ENCODE measurements at regions not wholly inside any gene's neighbourhood (a gene's known extent, or its start where the extent isn't known, plus 50 kb on each side); places are given as distances from the start of the nearest gene placed in this dataset.

GRCh38 chr4:123507376-123507775 lies 110.8 kb downstream of the SPRY1 start:
- Histone ChIP-seq H3K27me3 (ENCODE audit: insufficient read depth in 3 of 3, low read length in 2 of 3) (no peaks in the 10 kb centered on the region), H3K27ac (no peak overlapping the region), H3K9me3 (no peaks in the 10 kb centered on the region), H3K4me1 (peaks cover 8% of the 10 kb centered on the region), H3K4me3 (no peak overlapping the region), H3K36me3 (ENCODE audit: insufficient read depth in 1 of 2, low read depth in 1 of 2) (no peaks in the 10 kb centered on the region)
- intact Hi-C loops (cut with DNase I), result no loop called here
- no peak for TF ChIP-seq CTCF (IDR thresholded peaks at IDR 0.05)
- ATAC-seq, result no peak
- WGBS, 3 donors, result 40 to 61% (median 46%) methylated on average over 2 of the region's 2 CpGs
- no peak for DNase-seq

GRCh38 chr4:123510221-123510620 lies 113.6 kb downstream of the SPRY1 start:
- Histone ChIP-seq H3K4me1 (no peaks in the 10 kb centered on the region), H3K36me3 (ENCODE audit: insufficient read depth in 1 of 2, low read depth in 1 of 2) (no peaks in the 10 kb centered on the region), H3K4me3 (no peak overlapping the region), H3K9me3 (no peaks in the 10 kb centered on the region), H3K27me3 (ENCODE audit: insufficient read depth in 3 of 3, low read length in 2 of 3) (no peaks in the 10 kb centered on the region), H3K27ac (no peak overlapping the region)
- intact Hi-C loops (cut with DNase I), result no loop called here
- 91 to 98% (median 98%) methylated on average over 3 of the region's 3 CpGs for WGBS, 3 donors
- ATAC-seq, result no peak
- TF ChIP-seq CTCF (IDR thresholded peaks at IDR 0.05), result no peak
- DNase-seq, result no peak

- Histone ChIP-seq H3K4me1 (no peaks in the 10 kb centered on the region), H3K36me3 (ENCODE audit: insufficient read depth in 1 of 2, low read depth in 1 of 2) (no peaks in the 10 kb centered on the region), H3K27ac (no peak overlapping the region), H3K9me3 (no peaks in the 10 kb centered on the region), H3K27me3 (ENCODE audit: insufficient read depth in 3 of 3, low read length in 2 of 3) (no peaks in the 10 kb centered on the region), H3K4me3 (no peak overlapping the region)
- ATAC-seq, result no peak
- no peak for DNase-seq
- WGBS, 3 donors, result 82 to 95% (median 86%) methylated on average over 3 of the region's 3 CpGs
- intact Hi-C loops (cut with DNase I), result no loop called here
- TF ChIP-seq CTCF (IDR thresholded peaks at IDR 0.05), result no peak
These were observed 114.1 kb downstream of the SPRY1 start for GRCh38 chr4:123510659-123511058.

GRCh38 chr4:123516576-123516975 lies 120.0 kb downstream of the SPRY1 start:
- WGBS, 3 donors, result 46 to 63% (median 57%) methylated on average over 3 of the region's 3 CpGs
- no peak for ATAC-seq
- Histone ChIP-seq H3K27ac (no peak overlapping the region), H3K27me3 (ENCODE audit: insufficient read depth in 3 of 3, low read length in 2 of 3) (no peaks in the 10 kb centered on the region), H3K4me1 (no peaks in the 10 kb centered on the region), H3K4me3 (no peak overlapping the region), H3K36me3 (ENCODE audit: insufficient read depth in 1 of 2, low read depth in 1 of 2) (no peaks in the 10 kb centered on the region), H3K9me3 (no peaks in the 10 kb centered on the region)
- intact Hi-C loops (cut with DNase I), result no loop called here
- no peak for DNase-seq
- no peak for TF ChIP-seq CTCF (IDR thresholded peaks at IDR 0.05)

GRCh38 chr4:123517176-123517575 lies 120.6 kb downstream of the SPRY1 start:
- Histone ChIP-seq H3K4me1 (no peaks in the 10 kb centered on the region), H3K36me3 (ENCODE audit: insufficient read depth in 1 of 2, low read depth in 1 of 2) (no peaks in the 10 kb centered on the region), H3K27ac (no peak overlapping the region), H3K9me3 (no peaks in the 10 kb centered on the region), H3K27me3 (ENCODE audit: insufficient read depth in 3 of 3, low read length in 2 of 3) (no peaks in the 10 kb centered on the region), H3K4me3 (no peak overlapping the region)
- ATAC-seq, result no peak
- TF ChIP-seq CTCF (IDR thresholded peaks at IDR 0.05), result no peak
- WGBS, 3 donors, result 56 to 63% (median 60%) methylated on average over 3 of the region's 3 CpGs
- intact Hi-C loops (cut with DNase I), result no loop called here
- no peak for DNase-seq

Measured in psoas muscle (tissue), 7 donors.